Brain microvascular endothelial cell (primary cell): ENCODE measurements at regions not wholly inside any gene's neighbourhood (a gene's known extent, or its start where the extent isn't known, plus 50 kb on each side); places are given as distances from the start of the nearest gene placed in this dataset.
"Not testable (repeated sequence)": the region's sequence is repeated elsewhere in the genome, so short reads cannot be mapped to it uniquely, and the experiment has no call there.

Experiments used
- DNase-seq: peaks from one replicate; pipeline ENCODE4 v3.0.0-alpha.2; 2020
- H3K27ac ChIP-seq: fragments of 250-450 bp; sonication (Bioruptor Pico); 2 replicates; pipeline ENCODE4 v1.5.1; 2020; ENCODE audit warnings: mild to moderate bottlenecking, moderate library complexity
- H3K27me3 ChIP-seq: fragments of 250-450 bp; sonication (Bioruptor Pico); replicated peaks from 2 replicates; pipeline ENCODE4 v1.5.1; 2020; ENCODE audit warnings: mild to moderate bottlenecking
- H3K36me3 ChIP-seq: fragments of 250-450 bp; sonication (Bioruptor Pico); replicated peaks from 2 replicates; pipeline ENCODE4 v1.5.1; 2020; ENCODE audit warnings: mild to moderate bottlenecking
- H3K4me3 ChIP-seq: 2 replicates; pipeline ENCODE4 v1.5.1; 2011; ENCODE audit warnings: low read depth, mild to moderate bottlenecking, control low read depth, low read length, moderate library complexity
- CTCF ChIP-seq: IDR thresholded peaks from 2 replicates; pipeline ENCODE4 v1.5.1; 2011; ENCODE audit warnings: low read depth, mild to moderate bottlenecking, moderate library complexity, low read length, control low read depth, inconsistent platforms; ENCODE audit errors: missing control alignments
- in situ Hi-C: cut with HindIII; loops from 2 replicates; pipeline ENCODE4 v1.10.0; 2017; ENCODE audit warnings: low sequenced_read_pairs, low pct_ligation_motif_present

- no peak for DNase-seq
- no peak for TF ChIP-seq CTCF
- Histone ChIP-seq H3K27me3 (no peaks in the 10 kb centered on the region), H3K4me3 (no peak overlapping the region), H3K36me3 (no peaks in the 10 kb centered on the region), H3K27ac (no peak overlapping the region)
- in situ Hi-C loops: no loop called here
Measured at GRCh38 chr18:67770520-67770919, 254.0 kb upstream of the DSEL start.

GRCh38 chr18:67766930-67767329 is 250.4 kb upstream of the DSEL start:
- no peak for TF ChIP-seq CTCF
- H3K27me3 ChIP-seq: no peaks in the 10 kb centered on the region
- in situ Hi-C loops: no loop called here
- H3K4me3 ChIP-seq: no peak overlapping the region
- DNase-seq: peak; percentile 95
- H3K27ac ChIP-seq: peak overlapping the region; percentile 59
- no peaks in the 10 kb centered on the region for H3K36me3 ChIP-seq

DNA sequence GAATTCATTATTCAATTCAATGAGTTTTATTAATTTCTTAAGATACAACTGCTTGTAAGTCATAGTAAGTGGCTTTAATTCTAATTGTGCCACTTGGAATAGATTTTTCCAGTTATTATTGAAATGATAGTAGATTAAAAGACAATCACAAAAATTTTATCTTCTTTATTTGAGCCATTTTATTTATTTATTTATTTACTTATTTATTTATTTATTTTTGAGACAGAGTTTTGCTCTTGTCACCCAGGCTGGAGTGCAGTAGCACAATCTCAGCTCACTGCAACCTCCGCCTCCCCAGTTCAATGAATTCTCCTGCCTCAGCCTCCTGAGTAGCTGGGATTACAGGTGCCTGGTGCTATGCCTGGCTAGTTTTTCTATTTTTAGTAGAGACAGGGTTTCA is 235.7 kb upstream of the DSEL start:
- H3K27ac ChIP-seq, H3K4me3 ChIP-seq, DNase-seq, H3K27me3 ChIP-seq, in situ Hi-C loops, H3K36me3 ChIP-seq: not testable (repeated sequence)

- in situ Hi-C loops: no loop called here
Measured at GRCh38 chr18:67742954-67743353, 226.4 kb upstream of the DSEL start.

GRCh38 chr18:67742525-67742924 is 226.0 kb upstream of the DSEL start:
- in situ Hi-C loops: no loop called here
- no peak for TF ChIP-seq CTCF
- H3K36me3 ChIP-seq: no peaks in the 10 kb centered on the region
- no peak for DNase-seq
- no peak overlapping the region for H3K27ac ChIP-seq
- no peak overlapping the region for H3K4me3 ChIP-seq
- H3K27me3 ChIP-seq: no peaks in the 10 kb centered on the region

More at GRCh38 chr18:67742954-67743353, 226.4 kb upstream of the DSEL start:
- DNase-seq: no peak
- Histone ChIP-seq H3K27ac (no peak overlapping the region), H3K36me3 (no peaks in the 10 kb centered on the region), H3K4me3 (no peak overlapping the region), H3K27me3 (no peaks in the 10 kb centered on the region)
- no peak for TF ChIP-seq CTCF

DNA sequence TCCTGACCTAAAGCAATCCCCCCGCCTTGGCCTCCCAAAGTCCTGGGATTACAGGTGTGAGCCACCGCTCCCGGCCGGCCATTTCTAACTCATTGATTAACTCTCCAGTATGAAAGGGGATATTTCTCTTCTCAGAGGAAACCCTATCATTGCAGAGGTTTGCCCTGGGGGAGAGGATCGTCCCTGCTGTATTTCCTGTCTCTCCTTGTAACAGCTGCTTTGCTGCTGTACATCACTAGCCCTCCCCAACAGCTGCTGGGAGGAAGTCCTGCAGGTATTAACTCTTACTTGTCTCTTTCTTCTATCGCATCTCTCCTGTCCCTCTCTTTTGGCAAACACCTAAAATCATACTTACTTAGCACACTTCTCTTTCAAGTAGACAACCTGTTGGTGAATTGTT is 219.0 kb upstream of the DSEL start:
- Histone ChIP-seq H3K27me3 (no peaks in the 10 kb centered on the region), H3K27ac (no peak overlapping the region), H3K36me3 (no peaks in the 10 kb centered on the region), H3K4me3 (no peak overlapping the region)
- in situ Hi-C loops: no loop called here
- no peak for DNase-seq
- TF ChIP-seq CTCF: no peak

- DNase-seq: peak; percentile 70
Measured at GRCh38 chr18:67733088-67733487, 216.6 kb upstream of the DSEL start.

More at GRCh38 chr18:67733088-67733487, 216.6 kb upstream of the DSEL start:
- Histone ChIP-seq H3K36me3 (no peaks in the 10 kb centered on the region), H3K27me3 (no peaks in the 10 kb centered on the region), H3K4me3 (no peak overlapping the region), H3K27ac (no peak overlapping the region)
- TF ChIP-seq CTCF: no peak
- in situ Hi-C loops: no loop called here
